SK-N-SH (cell line): ENCODE measurements at regions not wholly inside any gene's neighbourhood (a gene's known extent, or its start where the extent isn't known, plus 50 kb on each side); places are given as distances from the start of the nearest gene placed in this dataset.

Experiments used
- CTCF ChIA-PET: fragments of 300-600, 350-600 bp; formaldehyde crosslinking; extraction: SDS; loops from one replicate; lab custom pipeline; 2021; lab: Yijun Ruan, JAX
- POLR2A ChIA-PET: fragments of 350-600 bp; sonication (Branson Sonifier 250); formaldehyde crosslinking; extraction: SDS; loops from one replicate; lab custom pipeline; 2020; ENCODE audit warnings: antibody characterized with exemption, inconsistent platforms; lab: Yijun Ruan, JAX
- DNase-seq: peaks from one replicate; pipeline ENCODE4 v3.0.0; 2012
- H2AFZ ChIP-seq: fragments of 200-600 bp; sonication (generic); 2 replicates; pipeline ENCODE4 v1.8.1; 2016; ENCODE audit warnings: antibody characterized with exemption, mild to moderate bottlenecking, low read depth
- H3F3A ChIP-seq: fragments of 200-600 bp; sonication (generic); replicated peaks from 2 replicates; pipeline ENCODE3; 2016; ENCODE audit warnings: antibody characterized with exemption, mild to moderate bottlenecking; ENCODE audit not compliant: insufficient read depth
- H3K27ac ChIP-seq, 2 experiments: fragments of 200-500 bp in 1 of 2; fragments of 200-600 bp in 1 of 2; sonication (Bioruptor generic) in 1 of 2; sonication (generic), shearing (Covaris generic) in 1 of 2; 2 replicates each; pipeline versions ENCODE4 v1.5.1 to v1.6.1; 2014 to 2016; ENCODE audit warnings: low read depth in 2 of 2, inconsistent platforms in 1 of 2, low read length in 1 of 2, mild to moderate bottlenecking in 1 of 2, mixed read lengths in 1 of 2
- H3K27me3 ChIP-seq: fragments of 200-600 bp; sonication (generic), shearing (Covaris generic); 2 replicates; pipeline ENCODE4 v1.6.1; 2016; ENCODE audit warnings: mixed run types; ENCODE audit not compliant: insufficient read depth
- H3K36me3 ChIP-seq, 2 experiments: fragments of 200-500 bp in 1 of 2; fragments of 200-600 bp in 1 of 2; sonication (Bioruptor generic) in 1 of 2; sonication (generic) in 1 of 2; replicated peaks in 1 of 2; 2 replicates each; pipeline versions ENCODE3 to v1.5.1; 2014 to 2016; ENCODE audit warnings: low read length in 1 of 2, mild to moderate bottlenecking in 1 of 2; ENCODE audit not compliant: insufficient read depth in 2 of 2, control insufficient read depth in 1 of 2
- H3K4me1 ChIP-seq, 2 experiments: fragments of 200-500 bp in 1 of 2; fragments of 200-600 bp in 1 of 2; sonication (Bioruptor generic) in 1 of 2; sonication (generic), shearing (Covaris generic) in 1 of 2; 2 replicates each; pipeline versions ENCODE4 v1.5.1 to v1.6.1; 2014 to 2016; ENCODE audit warnings: low read depth in 1 of 2, low read length in 1 of 2, mixed run types in 1 of 2; ENCODE audit not compliant: insufficient read depth in 2 of 2, control insufficient read depth in 1 of 2
- H3K4me2 ChIP-seq: fragments of 200-600 bp; sonication (generic), shearing (Covaris generic); 2 replicates; pipeline ENCODE4 v1.6.1; 2017; ENCODE audit warnings: mixed run types
- H3K4me3 ChIP-seq, 2 experiments: fragments of 200-500 bp in 1 of 2; fragments of 200-600 bp in 1 of 2; sonication (Bioruptor generic) in 1 of 2; sonication (generic), shearing (Covaris generic) in 1 of 2; 2 replicates each; pipeline versions ENCODE4 v1.5.1 to v1.8.1; 2014 to 2016; ENCODE audit warnings: low read depth in 2 of 2, inconsistent platforms in 1 of 2, low read length in 1 of 2, mild to moderate bottlenecking in 1 of 2, mixed read lengths in 1 of 2, moderate library complexity in 1 of 2
- H3K79me2 ChIP-seq: fragments of 200-600 bp; sonication (generic); 2 replicates; pipeline ENCODE4 v1.8.1; 2017; ENCODE audit warnings: mild to moderate bottlenecking; ENCODE audit not compliant: insufficient read depth
- H3K9ac ChIP-seq: fragments of 200-600 bp; sonication (generic); 2 replicates; pipeline ENCODE4 v1.6.1; 2017; ENCODE audit warnings: mixed run types
- H3K9me2 ChIP-seq: fragments of 200-600 bp; sonication (generic); 2 replicates; pipeline ENCODE4 v1.6.1; 2017; ENCODE audit warnings: mixed run types
- H3K9me3 ChIP-seq: fragments of 200-600 bp; sonication (generic); 2 replicates; pipeline ENCODE4 v1.6.1; 2017; ENCODE audit warnings: mixed run types, mild to moderate bottlenecking, moderate library complexity
- H4K20me1 ChIP-seq: fragments of 200-600 bp; sonication (generic); 2 replicates; pipeline ENCODE4 v1.6.1; 2017; ENCODE audit warnings: mild to moderate bottlenecking, mixed run types; ENCODE audit not compliant: insufficient read depth
- ELF1 ChIP-seq: IDR thresholded peaks from 2 replicates; pipeline ENCODE4 v1.4.0; 2012
- EP300 ChIP-seq, 2 experiments: IDR thresholded peaks; 2 replicates each; pipeline versions ENCODE4 v1.4.0 to v1.6.1; 2012; ENCODE audit warnings: borderline replicate concordance in 1 of 2, low read depth in 1 of 2, low read length in 1 of 2
- FOSL2 ChIP-seq: IDR thresholded peaks from 2 replicates; pipeline ENCODE4 v1.4.0; 2012; ENCODE audit warnings: low read depth, mild to moderate bottlenecking, moderate library complexity, borderline replicate concordance
- FOXJ3 ChIP-seq: sonication (generic); formaldehyde crosslinking; IDR thresholded peaks from 2 replicates; pipeline ENCODE4 v1.5.1; 2020; ENCODE audit warnings: mild to moderate bottlenecking, missing genetic modification reagents
- MEF2A ChIP-seq: IDR thresholded peaks from 2 replicates; pipeline ENCODE4 v1.4.0; 2012; ENCODE audit warnings: low read depth, borderline replicate concordance
- NFIC ChIP-seq: IDR thresholded peaks from 2 replicates; pipeline ENCODE4 v1.4.0; 2012; ENCODE audit warnings: borderline replicate concordance
- RAD21 ChIP-seq: IDR thresholded peaks from 2 replicates; pipeline ENCODE4 v1.6.1; 2012; ENCODE audit warnings: mild to moderate bottlenecking, low read length
- SMC3 ChIP-seq: IDR thresholded peaks from 2 replicates; pipeline ENCODE4 v1.6.1; 2012; ENCODE audit warnings: low read depth, low read length, improper control_type of control experiment
- WGBS: methylation state at CpG from one replicate; pipeline ENCODE4 v1.1.6; 2017; ENCODE audit warnings: low lambda C conversion rate; 5-methylcytosine and 5-hydroxymethylcytosine counted together
- TF ChIP-seq, protein P1 (sequence below): IDR thresholded peaks from 2 replicates; pipeline ENCODE4 v1.6.1; 2012; ENCODE audit warnings: mild to moderate bottlenecking, low read depth, low read length, moderate library complexity
- TF ChIP-seq, protein P2 (sequence below): IDR thresholded peaks from 2 replicates; pipeline ENCODE4; 2012
- TF ChIP-seq, protein P3 (sequence below): IDR thresholded peaks from 2 replicates; pipeline ENCODE4 v1.4.0; 2012; ENCODE audit warnings: low read depth, borderline replicate concordance
- TF ChIP-seq, protein P4 (sequence below): IDR thresholded peaks from 2 replicates; pipeline ENCODE4 v1.4.0; 2012; ENCODE audit warnings: low read depth, borderline replicate concordance
- TF ChIP-seq, protein P5 (sequence below): fragments of 150-350 bp; IDR thresholded peaks from 2 replicates; pipeline ENCODE4 v1.6.1; 2017; ENCODE audit warnings: antibody characterized with exemption, low read length, low read depth, borderline replicate concordance
- TF ChIP-seq, protein P6 (sequence below): fragments of 200-600 bp; sonication (generic); IDR thresholded peaks from 2 replicates; pipeline ENCODE4 v1.6.1; 2017; ENCODE audit warnings: antibody characterized with exemption, mild to moderate bottlenecking, moderate library complexity

DNA sequence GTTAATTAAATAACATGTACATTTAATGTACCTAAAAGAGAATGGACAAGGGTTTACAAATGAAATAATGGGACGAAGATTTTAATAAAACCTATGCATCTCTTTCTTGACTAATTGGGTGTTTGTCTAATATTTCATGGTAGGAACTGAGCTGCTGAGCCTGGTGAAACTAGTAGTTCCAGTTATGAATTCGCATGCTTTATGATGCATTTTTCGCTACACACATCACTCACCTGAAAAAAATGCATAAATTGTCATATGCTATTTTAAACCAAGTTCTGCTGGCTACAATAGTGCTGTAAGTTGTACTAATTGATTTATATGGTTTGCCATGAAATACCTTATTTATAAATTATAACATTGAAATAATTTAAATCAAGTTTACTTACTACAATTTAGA, 806.8 kb upstream of the SLITRK5 start:
- no peak overlapping the region for H2AFZ ChIP-seq
- 11% methylated on average over 3 of the region's 3 CpGs for WGBS
- H3K9me2 ChIP-seq, result no peaks in the 10 kb centered on the region
- DNase-seq, result no peak
- no peak overlapping the region for H3K4me3 ChIP-seq
- H3K36me3 ChIP-seq, result no peaks in the 10 kb centered on the region
- H3K4me1 ChIP-seq, result no peaks in the 10 kb centered on the region
- no peak overlapping the region for H3K27ac ChIP-seq
- no peaks in the 10 kb centered on the region for H3K79me2 ChIP-seq
- no peaks in the 10 kb centered on the region for H3F3A ChIP-seq
- CTCF ChIA-PET, result no interaction called here
- H3K4me2 ChIP-seq, result no peak overlapping the region
- POLR2A ChIA-PET, result no interaction called here
- H3K9ac ChIP-seq, result no peak overlapping the region
- H3K27me3 ChIP-seq, result no peaks in the 10 kb centered on the region
- TF ChIP-seq ELF1, result no peak
- TF ChIP-seq, protein P1, sequence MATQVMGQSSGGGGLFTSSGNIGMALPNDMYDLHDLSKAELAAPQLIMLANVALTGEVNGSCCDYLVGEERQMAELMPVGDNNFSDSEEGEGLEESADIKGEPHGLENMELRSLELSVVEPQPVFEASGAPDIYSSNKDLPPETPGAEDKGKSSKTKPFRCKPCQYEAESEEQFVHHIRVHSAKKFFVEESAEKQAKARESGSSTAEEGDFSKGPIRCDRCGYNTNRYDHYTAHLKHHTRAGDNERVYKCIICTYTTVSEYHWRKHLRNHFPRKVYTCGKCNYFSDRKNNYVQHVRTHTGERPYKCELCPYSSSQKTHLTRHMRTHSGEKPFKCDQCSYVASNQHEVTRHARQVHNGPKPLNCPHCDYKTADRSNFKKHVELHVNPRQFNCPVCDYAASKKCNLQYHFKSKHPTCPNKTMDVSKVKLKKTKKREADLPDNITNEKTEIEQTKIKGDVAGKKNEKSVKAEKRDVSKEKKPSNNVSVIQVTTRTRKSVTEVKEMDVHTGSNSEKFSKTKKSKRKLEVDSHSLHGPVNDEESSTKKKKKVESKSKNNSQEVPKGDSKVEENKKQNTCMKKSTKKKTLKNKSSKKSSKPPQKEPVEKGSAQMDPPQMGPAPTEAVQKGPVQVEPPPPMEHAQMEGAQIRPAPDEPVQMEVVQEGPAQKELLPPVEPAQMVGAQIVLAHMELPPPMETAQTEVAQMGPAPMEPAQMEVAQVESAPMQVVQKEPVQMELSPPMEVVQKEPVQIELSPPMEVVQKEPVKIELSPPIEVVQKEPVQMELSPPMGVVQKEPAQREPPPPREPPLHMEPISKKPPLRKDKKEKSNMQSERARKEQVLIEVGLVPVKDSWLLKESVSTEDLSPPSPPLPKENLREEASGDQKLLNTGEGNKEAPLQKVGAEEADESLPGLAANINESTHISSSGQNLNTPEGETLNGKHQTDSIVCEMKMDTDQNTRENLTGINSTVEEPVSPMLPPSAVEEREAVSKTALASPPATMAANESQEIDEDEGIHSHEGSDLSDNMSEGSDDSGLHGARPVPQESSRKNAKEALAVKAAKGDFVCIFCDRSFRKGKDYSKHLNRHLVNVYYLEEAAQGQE, result no peak
- TF ChIP-seq MEF2A, result no peak
- TF ChIP-seq, protein P2, sequence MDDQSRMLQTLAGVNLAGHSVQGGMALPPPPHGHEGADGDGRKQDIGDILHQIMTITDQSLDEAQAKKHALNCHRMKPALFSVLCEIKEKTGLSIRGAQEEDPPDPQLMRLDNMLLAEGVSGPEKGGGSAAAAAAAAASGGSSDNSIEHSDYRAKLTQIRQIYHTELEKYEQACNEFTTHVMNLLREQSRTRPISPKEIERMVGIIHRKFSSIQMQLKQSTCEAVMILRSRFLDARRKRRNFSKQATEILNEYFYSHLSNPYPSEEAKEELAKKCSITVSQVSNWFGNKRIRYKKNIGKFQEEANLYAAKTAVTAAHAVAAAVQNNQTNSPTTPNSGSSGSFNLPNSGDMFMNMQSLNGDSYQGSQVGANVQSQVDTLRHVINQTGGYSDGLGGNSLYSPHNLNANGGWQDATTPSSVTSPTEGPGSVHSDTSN, result no peak
- H3K9me3 ChIP-seq, result no peaks in the 10 kb centered on the region
- no peaks in the 10 kb centered on the region for H4K20me1 ChIP-seq

DNA sequence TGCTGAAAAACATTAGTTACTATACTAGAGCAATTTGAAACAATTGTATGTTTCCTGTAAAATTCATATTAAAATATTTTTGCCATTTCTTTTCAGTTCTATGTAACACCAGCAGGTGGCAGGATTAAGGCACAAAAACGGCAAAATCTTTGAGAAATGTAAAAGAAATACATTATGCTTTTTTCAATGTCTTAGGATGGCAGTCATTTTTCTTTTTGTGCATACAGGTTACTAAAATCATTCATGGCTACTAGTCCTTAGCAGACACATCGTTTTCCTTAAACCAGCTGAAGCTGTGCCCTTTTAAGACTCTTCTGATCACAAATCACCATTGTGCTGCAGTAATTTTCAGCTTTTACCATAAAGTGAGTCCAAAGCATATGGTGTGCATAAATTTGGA, 800.7 kb upstream of the SLITRK5 start:
- H3K9me3 ChIP-seq, result no peaks in the 10 kb centered on the region
- POLR2A ChIA-PET, result no interaction called here
- no peaks in the 10 kb centered on the region for H3F3A ChIP-seq
- CTCF ChIA-PET, result interaction anchor here (0.6 to 2.8 kb wide), 14 partner anchors 10 to 917 kb away, joined by 3 to 58 read pairs (median 4); partner anchors contain the start of gene SLITRK5
- no peaks in the 10 kb centered on the region for H3K79me2 ChIP-seq
- WGBS, result 0% methylated on average over 2 of the region's 2 CpGs
- no peak overlapping the region for H2AFZ ChIP-seq
- H3K4me1 ChIP-seq, result no peaks in the 10 kb centered on the region
- peak; percentile 4 for DNase-seq
- H3K27me3 ChIP-seq, result no peaks in the 10 kb centered on the region
- no peaks in the 10 kb centered on the region for H3K36me3 ChIP-seq
- no peak overlapping the region for H3K4me2 ChIP-seq
- H3K27ac ChIP-seq, result no peak overlapping the region
- H3K9ac ChIP-seq, result no peak overlapping the region
- no peak overlapping the region for H3K4me3 ChIP-seq
- H4K20me1 ChIP-seq, result no peaks in the 10 kb centered on the region
- no peaks in the 10 kb centered on the region for H3K9me2 ChIP-seq
- no peak for TF ChIP-seq EP300 (IDR thresholded peaks at IDR 0.05; ENCODE audit: borderline replicate concordance in 1 of 2, low read depth in 1 of 2, low read length in 1 of 2)
- TF ChIP-seq, protein P2, result no peak
- no peak for TF ChIP-seq FOSL2
- TF ChIP-seq, protein P3, sequence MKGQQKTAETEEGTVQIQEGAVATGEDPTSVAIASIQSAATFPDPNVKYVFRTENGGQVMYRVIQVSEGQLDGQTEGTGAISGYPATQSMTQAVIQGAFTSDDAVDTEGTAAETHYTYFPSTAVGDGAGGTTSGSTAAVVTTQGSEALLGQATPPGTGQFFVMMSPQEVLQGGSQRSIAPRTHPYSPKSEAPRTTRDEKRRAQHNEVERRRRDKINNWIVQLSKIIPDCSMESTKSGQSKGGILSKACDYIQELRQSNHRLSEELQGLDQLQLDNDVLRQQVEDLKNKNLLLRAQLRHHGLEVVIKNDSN, result no peak
- TF ChIP-seq RAD21, result peak; percentile 67
- TF ChIP-seq FOXJ3, result no peak
- TF ChIP-seq, protein P4, sequence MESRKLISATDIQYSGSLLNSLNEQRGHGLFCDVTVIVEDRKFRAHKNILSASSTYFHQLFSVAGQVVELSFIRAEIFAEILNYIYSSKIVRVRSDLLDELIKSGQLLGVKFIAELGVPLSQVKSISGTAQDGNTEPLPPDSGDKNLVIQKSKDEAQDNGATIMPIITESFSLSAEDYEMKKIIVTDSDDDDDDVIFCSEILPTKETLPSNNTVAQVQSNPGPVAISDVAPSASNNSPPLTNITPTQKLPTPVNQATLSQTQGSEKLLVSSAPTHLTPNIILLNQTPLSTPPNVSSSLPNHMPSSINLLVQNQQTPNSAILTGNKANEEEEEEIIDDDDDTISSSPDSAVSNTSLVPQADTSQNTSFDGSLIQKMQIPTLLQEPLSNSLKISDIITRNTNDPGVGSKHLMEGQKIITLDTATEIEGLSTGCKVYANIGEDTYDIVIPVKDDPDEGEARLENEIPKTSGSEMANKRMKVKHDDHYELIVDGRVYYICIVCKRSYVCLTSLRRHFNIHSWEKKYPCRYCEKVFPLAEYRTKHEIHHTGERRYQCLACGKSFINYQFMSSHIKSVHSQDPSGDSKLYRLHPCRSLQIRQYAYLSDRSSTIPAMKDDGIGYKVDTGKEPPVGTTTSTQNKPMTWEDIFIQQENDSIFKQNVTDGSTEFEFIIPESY, result no peak
- TF ChIP-seq, protein P5, sequence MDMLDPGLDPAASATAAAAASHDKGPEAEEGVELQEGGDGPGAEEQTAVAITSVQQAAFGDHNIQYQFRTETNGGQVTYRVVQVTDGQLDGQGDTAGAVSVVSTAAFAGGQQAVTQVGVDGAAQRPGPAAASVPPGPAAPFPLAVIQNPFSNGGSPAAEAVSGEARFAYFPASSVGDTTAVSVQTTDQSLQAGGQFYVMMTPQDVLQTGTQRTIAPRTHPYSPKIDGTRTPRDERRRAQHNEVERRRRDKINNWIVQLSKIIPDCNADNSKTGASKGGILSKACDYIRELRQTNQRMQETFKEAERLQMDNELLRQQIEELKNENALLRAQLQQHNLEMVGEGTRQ, result no peak
- peak; percentile 44 for TF ChIP-seq SMC3
- TF ChIP-seq, protein P6, sequence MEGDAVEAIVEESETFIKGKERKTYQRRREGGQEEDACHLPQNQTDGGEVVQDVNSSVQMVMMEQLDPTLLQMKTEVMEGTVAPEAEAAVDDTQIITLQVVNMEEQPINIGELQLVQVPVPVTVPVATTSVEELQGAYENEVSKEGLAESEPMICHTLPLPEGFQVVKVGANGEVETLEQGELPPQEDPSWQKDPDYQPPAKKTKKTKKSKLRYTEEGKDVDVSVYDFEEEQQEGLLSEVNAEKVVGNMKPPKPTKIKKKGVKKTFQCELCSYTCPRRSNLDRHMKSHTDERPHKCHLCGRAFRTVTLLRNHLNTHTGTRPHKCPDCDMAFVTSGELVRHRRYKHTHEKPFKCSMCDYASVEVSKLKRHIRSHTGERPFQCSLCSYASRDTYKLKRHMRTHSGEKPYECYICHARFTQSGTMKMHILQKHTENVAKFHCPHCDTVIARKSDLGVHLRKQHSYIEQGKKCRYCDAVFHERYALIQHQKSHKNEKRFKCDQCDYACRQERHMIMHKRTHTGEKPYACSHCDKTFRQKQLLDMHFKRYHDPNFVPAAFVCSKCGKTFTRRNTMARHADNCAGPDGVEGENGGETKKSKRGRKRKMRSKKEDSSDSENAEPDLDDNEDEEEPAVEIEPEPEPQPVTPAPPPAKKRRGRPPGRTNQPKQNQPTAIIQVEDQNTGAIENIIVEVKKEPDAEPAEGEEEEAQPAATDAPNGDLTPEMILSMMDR, result peak; percentile 80
- TF ChIP-seq NFIC, result no peak
- TF ChIP-seq, all 33 proteins: peak for 3
